ENCODE measurements at regions not wholly inside any gene's neighbourhood (a gene's known extent, or its start where the extent isn't known, plus 50 kb on each side); places are given as distances from the start of the nearest gene placed in this dataset.

- H3K9me3 ChIP-seq = no peaks in the 10 kb centered on the region
- no peak overlapping the region for H3K4me3 ChIP-seq
- no peaks in the 10 kb centered on the region for H3K27me3 ChIP-seq
- DNase-seq (ENCODE audit: low spot score) = no peak
- H3K4me1 ChIP-seq = no peaks in the 10 kb centered on the region
- no peak overlapping the region for H3K27ac ChIP-seq
- TF ChIP-seq CTCF (IDR thresholded peaks at IDR 0.05) = no peak
- H3K36me3 ChIP-seq = no peaks in the 10 kb centered on the region
Measured at GRCh38 chr5:71771191-71771590, 52.1 kb downstream of the CARTPT start.

GRCh38 chr5:71778678-71779276, 59.7 kb downstream of the CARTPT start:
- DNase-seq (ENCODE audit: low spot score) = no peak
- no peak overlapping the region for H3K27ac ChIP-seq
- H3K4me1 ChIP-seq = peaks cover 0 to 15% of the 10 kb centered on the region in 2 donors
- H3K36me3 ChIP-seq = no peaks in the 10 kb centered on the region
- no peaks in the 10 kb centered on the region for H3K9me3 ChIP-seq
- H3K27me3 ChIP-seq = no peaks in the 10 kb centered on the region
- TF ChIP-seq CTCF (IDR thresholded peaks at IDR 0.05) = peak; percentile 29 to 61
- no peak overlapping the region for H3K4me3 ChIP-seq

GRCh38 chr5:71780597-71780996, 61.5 kb downstream of the CARTPT start:
- H3K36me3 ChIP-seq = no peaks in the 10 kb centered on the region
- H3K4me1 ChIP-seq = peaks cover 0 to 16% of the 10 kb centered on the region in 2 donors
- DNase-seq (ENCODE audit: low spot score) = no peak
- H3K27ac ChIP-seq = no peak overlapping the region
- H3K27me3 ChIP-seq = no peaks in the 10 kb centered on the region
- H3K4me3 ChIP-seq = no peak overlapping the region
- H3K9me3 ChIP-seq = no peaks in the 10 kb centered on the region
- no peak for TF ChIP-seq CTCF (IDR thresholded peaks at IDR 0.05)

GRCh38 chr5:71782393-71782770, 63.3 kb downstream of the CARTPT start:
- Histone ChIP-seq H3K4me1 (peaks cover 0 to 16% of the 10 kb centered on the region in 2 donors), H3K9me3 (no peaks in the 10 kb centered on the region), H3K27ac (no peak overlapping the region), H3K4me3 (no peak overlapping the region), H3K27me3 (no peaks in the 10 kb centered on the region), H3K36me3 (no peaks in the 10 kb centered on the region)
- DNase-seq (ENCODE audit: low spot score) = no peak
- no peak for TF ChIP-seq CTCF (IDR thresholded peaks at IDR 0.05)

GRCh38 chr5:71782771-71783770, 64.0 kb downstream of the CARTPT start:
- Histone ChIP-seq H3K27me3 (no peaks in the 10 kb centered on the region), H3K27ac (peak overlapping the region; percentile 39 to 59), H3K4me3 (peak overlapping the region in 1 of 2 donors; percentile 30), H3K36me3 (no peaks in the 10 kb centered on the region), H3K9me3 (no peaks in the 10 kb centered on the region), H3K4me1 (peaks cover 0 to 16% of the 10 kb centered on the region in 2 donors)
- DNase-seq (ENCODE audit: low spot score) = peak; percentile 86
- TF ChIP-seq CTCF (IDR thresholded peaks at IDR 0.05) = peak; percentile 65 to 89

Data from right atrium auricular region (tissue), 2 donors.